Brain microvascular endothelial cell (primary cell): ENCODE measurements at regions not wholly inside any gene's neighbourhood (a gene's known extent, or its start where the extent isn't known, plus 50 kb on each side); places are given as distances from the start of the nearest gene placed in this dataset.

Experiments used
- DNase-seq: peaks from one replicate; pipeline ENCODE4 v3.0.0-alpha.2; 2020
- H3K27ac ChIP-seq: fragments of 250-450 bp; sonication (Bioruptor Pico); 2 replicates; pipeline ENCODE4 v1.5.1; 2020; ENCODE audit warnings: mild to moderate bottlenecking, moderate library complexity
- H3K27me3 ChIP-seq: fragments of 250-450 bp; sonication (Bioruptor Pico); replicated peaks from 2 replicates; pipeline ENCODE4 v1.5.1; 2020; ENCODE audit warnings: mild to moderate bottlenecking
- H3K36me3 ChIP-seq: fragments of 250-450 bp; sonication (Bioruptor Pico); replicated peaks from 2 replicates; pipeline ENCODE4 v1.5.1; 2020; ENCODE audit warnings: mild to moderate bottlenecking
- H3K4me3 ChIP-seq: 2 replicates; pipeline ENCODE4 v1.5.1; 2011; ENCODE audit warnings: low read depth, mild to moderate bottlenecking, control low read depth, low read length, moderate library complexity
- CTCF ChIP-seq: IDR thresholded peaks from 2 replicates; pipeline ENCODE4 v1.5.1; 2011; ENCODE audit warnings: low read depth, mild to moderate bottlenecking, moderate library complexity, low read length, control low read depth, inconsistent platforms; ENCODE audit errors: missing control alignments
- in situ Hi-C: cut with HindIII; loops from 2 replicates; pipeline ENCODE4 v1.10.0; 2017; ENCODE audit warnings: low sequenced_read_pairs, low pct_ligation_motif_present

DNA sequence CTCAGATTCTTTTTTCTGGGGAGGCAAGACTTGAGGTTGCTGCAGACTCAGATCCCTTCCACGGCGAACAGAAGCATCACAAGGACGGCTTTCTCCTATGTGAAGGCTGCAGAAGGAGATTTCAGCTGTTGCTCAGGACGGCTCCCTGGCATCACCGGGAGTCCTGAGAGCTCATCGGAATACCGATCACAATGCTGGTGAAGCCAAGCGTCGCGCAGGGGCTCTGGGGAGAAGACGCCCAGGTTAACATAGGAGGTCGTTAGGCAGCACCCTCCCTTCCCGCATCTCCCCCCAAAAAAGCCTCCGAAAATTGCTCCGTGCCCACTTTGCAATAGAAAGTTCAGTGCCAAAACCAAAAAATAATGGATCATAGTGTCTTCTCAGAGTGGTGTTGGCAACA, 127.2 kb upstream of the TMEM132D start:
- Histone ChIP-seq H3K27me3 (no peaks in the 10 kb centered on the region), H3K4me3 (no peak overlapping the region), H3K27ac (no peak overlapping the region), H3K36me3 (no peaks in the 10 kb centered on the region)
- in situ Hi-C loops, result no loop called here
- TF ChIP-seq CTCF, result no peak
- DNase-seq, result no peak

- in situ Hi-C loops, result no loop called here
- H3K27ac ChIP-seq, result no peak overlapping the region
- H3K27me3 ChIP-seq, result no peaks in the 10 kb centered on the region
- H3K36me3 ChIP-seq, result no peaks in the 10 kb centered on the region
- peak; percentile 49 for DNase-seq
- TF ChIP-seq CTCF, result peak; percentile 90
- no peak overlapping the region for H3K4me3 ChIP-seq
Observed at GRCh38 chr12:130031571-130032189, 127.9 kb upstream of the TMEM132D start.

DNA sequence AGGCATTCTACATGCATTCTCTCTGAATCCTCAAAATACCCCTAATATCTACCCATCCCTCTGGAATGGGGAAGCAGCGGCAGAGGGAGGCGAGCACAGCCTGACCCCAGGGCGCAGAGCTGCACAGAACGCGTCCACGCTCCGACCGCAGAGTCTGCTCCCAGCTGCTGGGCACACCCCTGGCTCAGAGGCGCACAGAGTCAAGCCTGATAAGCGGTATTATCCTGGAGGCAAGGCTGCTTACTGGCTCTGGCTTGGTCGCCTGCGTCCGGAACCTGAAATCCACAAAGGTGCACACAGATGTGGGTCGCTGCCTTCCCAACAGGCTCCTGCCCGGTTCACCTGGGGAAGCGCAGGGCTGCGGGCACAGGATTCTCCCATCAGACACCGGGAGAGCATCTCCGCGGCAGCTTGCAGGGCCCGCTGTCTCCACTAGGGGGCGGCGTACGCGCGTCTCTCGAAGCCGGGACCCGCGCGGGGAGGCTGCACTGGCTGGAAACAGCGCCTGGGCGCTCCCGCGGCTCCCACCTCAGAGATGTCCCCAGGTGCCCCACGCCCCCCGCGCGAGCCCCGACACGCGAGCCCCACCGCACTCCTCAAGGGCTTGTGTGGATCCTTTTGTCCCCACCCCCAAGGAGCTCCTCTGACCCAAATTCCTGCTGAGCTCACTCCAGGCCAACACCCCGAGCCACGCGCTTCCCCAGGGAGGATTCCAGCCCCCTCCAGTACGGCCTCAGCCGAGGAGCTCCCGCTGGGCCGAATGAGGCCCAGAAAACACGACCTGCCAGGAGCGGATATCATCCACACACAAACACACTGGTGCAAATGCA, 120.1 kb upstream of the FZD10 start:
- Histone ChIP-seq H3K4me3 (no peak overlapping the region), H3K27me3 (peaks cover 9% of the 10 kb centered on the region), H3K27ac (no peak overlapping the region), H3K36me3 (no peaks in the 10 kb centered on the region)
- in situ Hi-C loops, result no loop called here
- peak; percentile 2 for DNase-seq
- peak; percentile 46 for TF ChIP-seq CTCF

- no peak overlapping the region for H3K4me3 ChIP-seq
- no peak for DNase-seq
- TF ChIP-seq CTCF, result no peak
- peaks cover 9% of the 10 kb centered on the region for H3K27me3 ChIP-seq
- no peaks in the 10 kb centered on the region for H3K36me3 ChIP-seq
- in situ Hi-C loops, result no loop called here
- H3K27ac ChIP-seq, result no peak overlapping the region
Observed at GRCh38 chr12:130043685-130044406, 118.4 kb upstream of the FZD10 start.

DNA sequence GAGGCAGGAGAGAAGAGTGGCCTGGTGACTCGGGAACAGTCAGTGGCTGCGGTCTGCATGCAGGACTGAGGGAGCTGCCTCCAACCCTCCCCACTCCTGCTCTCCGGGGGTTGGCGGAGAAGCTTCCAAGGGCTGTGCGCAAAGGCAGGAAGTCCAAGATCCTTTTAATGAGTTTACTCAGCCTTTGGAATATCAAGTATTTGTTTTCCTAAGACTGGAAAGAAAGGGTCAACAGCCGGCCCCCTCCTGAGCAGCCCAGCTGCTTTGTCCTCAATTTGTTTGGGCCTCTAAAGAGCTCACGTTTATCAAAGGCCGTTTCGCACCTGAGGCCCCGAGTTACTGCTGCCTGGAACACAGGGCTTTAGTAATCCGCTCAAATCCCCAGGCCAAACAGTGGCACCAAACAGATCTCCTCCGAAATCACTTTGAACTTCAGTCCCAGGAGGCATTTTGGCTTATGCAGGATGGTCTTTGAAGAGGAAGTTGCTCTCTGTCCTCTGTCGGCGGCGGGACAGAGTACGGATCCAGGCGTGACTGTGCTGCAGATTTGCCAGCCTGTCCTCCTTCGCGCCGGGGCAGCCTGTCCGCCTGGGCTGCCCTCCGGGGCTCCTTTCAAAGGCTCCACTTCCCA, 117.2 kb upstream of the FZD10 start:
- H3K4me3 ChIP-seq, result no peak overlapping the region
- TF ChIP-seq CTCF, result no peak
- peaks cover 9% of the 10 kb centered on the region for H3K27me3 ChIP-seq
- in situ Hi-C loops, result no loop called here
- no peaks in the 10 kb centered on the region for H3K36me3 ChIP-seq
- no peak for DNase-seq
- H3K27ac ChIP-seq, result no peak overlapping the region
